T-helper 2 cell treated with Interferon-gamma antibody and Interleukin-4, amounts not matched to agents 5 μg/mL and 100 μg/mL, for 36 hours (primary cell): ENCODE measurements at regions not wholly inside any gene's neighbourhood (a gene's known extent, or its start where the extent isn't known, plus 50 kb on each side); places are given as distances from the start of the nearest gene placed in this dataset.

Source experiments
- DNase-seq: peaks from one replicate; pipeline ENCODE4 v3.0.0; 2021; ENCODE audit warnings: low spot score
- H3K27ac Mint-ChIP-seq: one replicate; pipeline ENCODE4 v1.8.0; 2021; ENCODE audit warnings: mild to moderate bottlenecking, mixed read lengths
- H3K27me3 Mint-ChIP-seq: one replicate; pipeline ENCODE4 v1.8.0; 2021; ENCODE audit warnings: low read depth, mixed read lengths
- H3K36me3 Mint-ChIP-seq: one replicate; pipeline ENCODE4 v1.8.0; 2021; ENCODE audit warnings: low read depth, mixed read lengths
- H3K4me1 Mint-ChIP-seq: one replicate; pipeline ENCODE4 v1.8.0; 2021; ENCODE audit warnings: low read depth, mixed read lengths
- H3K4me3 Mint-ChIP-seq: one replicate; pipeline ENCODE4 v1.8.0; 2022; ENCODE audit warnings: mild to moderate bottlenecking, moderate library complexity, mixed read lengths
- H3K9me3 Mint-ChIP-seq: one replicate; pipeline ENCODE4 v1.8.0; 2021; ENCODE audit warnings: mixed read lengths

DNA sequence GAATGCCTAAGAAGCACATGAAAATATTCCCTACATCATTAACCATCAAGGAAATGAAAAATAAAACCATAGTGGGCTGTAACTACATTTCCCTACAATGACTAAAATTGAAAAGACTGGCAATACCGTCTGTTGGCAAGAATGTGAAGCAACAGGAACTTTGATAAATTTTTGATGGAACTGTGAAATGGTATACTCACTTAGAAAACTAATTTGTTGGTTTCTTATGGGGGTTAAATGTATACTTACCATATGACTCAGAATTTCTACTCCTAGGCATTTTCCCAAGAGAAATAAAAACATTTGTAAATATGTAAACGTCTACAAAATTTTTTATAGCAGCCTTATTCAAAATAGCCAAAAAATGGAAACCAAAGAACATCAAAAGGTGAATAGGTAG, 121.4 kb upstream of the PLEKHA5 start:
- Mint-ChIP-seq H3K27me3 (no peaks in the 10 kb centered on the region), H3K4me3 (no peak overlapping the region), H3K27ac (no peak overlapping the region), H3K9me3 (peaks cover 3% of the 10 kb centered on the region), H3K36me3 (no peaks in the 10 kb centered on the region), H3K4me1 (no peaks in the 10 kb centered on the region)
- no peak for DNase-seq

DNA sequence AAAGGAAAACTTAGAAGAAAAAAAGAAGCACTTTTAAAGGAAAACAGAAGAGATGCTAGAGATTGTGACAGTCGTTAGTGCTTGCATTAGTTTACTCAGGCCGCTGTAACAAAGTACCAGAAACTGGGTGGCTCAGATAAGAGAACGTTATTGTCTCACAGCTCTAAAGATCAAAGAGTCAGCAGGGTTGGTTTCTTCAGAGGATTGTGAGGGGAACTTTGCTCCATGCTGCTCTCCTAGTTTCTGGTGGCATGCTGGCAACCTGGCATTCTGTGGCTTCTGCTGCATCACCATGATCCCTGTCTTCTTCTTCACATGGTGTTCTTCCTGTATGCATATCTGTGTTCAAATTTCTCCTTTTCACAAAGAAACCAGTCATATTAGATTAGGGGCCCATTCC, 119.4 kb upstream of the PLEKHA5 start:
- Mint-ChIP-seq H3K9me3 (peaks cover 3% of the 10 kb centered on the region), H3K4me3 (no peak overlapping the region), H3K4me1 (no peaks in the 10 kb centered on the region), H3K36me3 (no peaks in the 10 kb centered on the region), H3K27me3 (no peaks in the 10 kb centered on the region), H3K27ac (no peak overlapping the region)
- no peak for DNase-seq

DNA sequence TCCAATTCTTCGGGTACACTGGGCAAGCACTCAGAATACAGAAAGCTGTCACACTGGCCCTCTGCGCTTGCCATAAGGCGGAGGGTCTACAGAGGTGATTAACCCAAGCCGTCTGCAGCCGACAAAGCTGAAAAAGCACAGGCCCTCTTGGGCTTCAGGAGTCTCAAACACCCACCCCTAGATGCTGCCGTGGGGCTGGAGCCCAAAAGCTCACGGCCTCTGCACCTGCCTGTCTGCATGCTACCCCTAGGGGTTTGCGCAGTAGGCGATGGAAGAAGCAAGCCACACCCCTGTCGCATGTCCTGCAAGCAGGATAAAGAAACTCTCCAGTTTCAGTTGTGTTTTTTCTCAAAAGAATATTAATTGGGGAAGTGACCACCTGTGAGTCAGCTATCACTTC, 118.8 kb upstream of the PLEKHA5 start:
- Mint-ChIP-seq H3K9me3 (peaks cover 3% of the 10 kb centered on the region), H3K4me3 (no peak overlapping the region), H3K36me3 (no peaks in the 10 kb centered on the region), H3K27me3 (no peaks in the 10 kb centered on the region), H3K4me1 (no peaks in the 10 kb centered on the region), H3K27ac (no peak overlapping the region)
- DNase-seq, result no peak

GRCh38 chr12:19012965-19013364, 116.6 kb upstream of the PLEKHA5 start:
- Mint-ChIP-seq H3K36me3 (no peaks in the 10 kb centered on the region), H3K4me1 (no peaks in the 10 kb centered on the region), H3K27ac (no peak overlapping the region), H3K9me3 (peaks cover 3% of the 10 kb centered on the region), H3K4me3 (no peak overlapping the region), H3K27me3 (no peaks in the 10 kb centered on the region)
- DNase-seq, result no peak

DNA sequence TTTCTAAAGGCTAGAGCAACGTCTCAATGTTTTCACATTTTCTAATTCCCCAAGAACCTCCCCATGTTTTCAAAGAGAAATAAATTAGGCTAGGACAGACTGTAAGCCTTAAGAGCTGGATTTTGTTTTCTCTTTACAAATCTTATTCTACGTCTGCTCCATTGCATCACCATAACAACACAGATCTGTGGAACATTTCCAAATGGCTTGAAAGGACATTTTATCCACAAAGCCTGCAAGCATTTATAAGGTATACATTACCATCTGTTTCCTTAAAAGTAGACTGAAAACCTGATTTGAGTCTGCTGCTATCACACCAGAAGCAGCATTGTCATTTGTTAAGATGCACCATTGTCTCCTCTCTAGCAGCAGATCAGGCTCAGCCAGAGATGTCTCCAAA, 115.3 kb upstream of the PLEKHA5 start:
- H3K9me3 Mint-ChIP-seq, result peaks cover 3% of the 10 kb centered on the region
- no peak for DNase-seq
- H3K36me3 Mint-ChIP-seq, result no peaks in the 10 kb centered on the region
- H3K27me3 Mint-ChIP-seq, result no peaks in the 10 kb centered on the region
- H3K4me3 Mint-ChIP-seq, result no peak overlapping the region
- no peaks in the 10 kb centered on the region for H3K4me1 Mint-ChIP-seq
- H3K27ac Mint-ChIP-seq, result no peak overlapping the region

DNA sequence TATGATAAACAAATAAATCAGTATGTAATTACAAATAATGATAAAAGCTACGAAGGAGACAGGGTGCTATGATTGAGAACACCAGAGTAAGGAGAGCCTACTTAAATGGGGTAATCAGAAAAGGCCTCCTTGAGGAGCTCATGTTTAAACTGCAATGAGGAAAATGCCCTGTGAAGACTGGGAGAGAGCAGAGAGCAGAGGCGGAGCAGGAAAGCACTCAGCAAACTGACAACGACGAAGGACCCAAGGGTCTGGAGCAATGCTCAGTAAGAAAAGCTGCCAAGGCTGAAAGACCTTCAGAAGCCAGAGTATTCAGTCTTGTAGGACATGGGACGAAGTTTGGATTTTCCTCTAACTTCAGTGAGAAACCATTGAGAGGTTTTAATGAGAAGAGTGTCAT, 114.2 kb upstream of the PLEKHA5 start:
- Mint-ChIP-seq H3K36me3 (no peaks in the 10 kb centered on the region), H3K4me3 (no peak overlapping the region), H3K4me1 (no peaks in the 10 kb centered on the region), H3K27ac (no peak overlapping the region), H3K9me3 (peaks cover 3% of the 10 kb centered on the region), H3K27me3 (no peaks in the 10 kb centered on the region)
- no peak for DNase-seq

- DNase-seq, result no peak
- no peaks in the 10 kb centered on the region for H3K36me3 Mint-ChIP-seq
- no peak overlapping the region for H3K27ac Mint-ChIP-seq
- H3K27me3 Mint-ChIP-seq, result no peaks in the 10 kb centered on the region
- no peak overlapping the region for H3K4me3 Mint-ChIP-seq
- H3K4me1 Mint-ChIP-seq, result no peaks in the 10 kb centered on the region
- no peaks in the 10 kb centered on the region for H3K9me3 Mint-ChIP-seq
Measured at GRCh38 chr12:19018302-19018970, 111.1 kb upstream of the PLEKHA5 start.

GRCh38 chr12:19021240-19021639, 108.3 kb upstream of the PLEKHA5 start:
- H3K36me3 Mint-ChIP-seq, result no peaks in the 10 kb centered on the region
- H3K27ac Mint-ChIP-seq, result no peak overlapping the region
- H3K9me3 Mint-ChIP-seq, result no peaks in the 10 kb centered on the region
- H3K27me3 Mint-ChIP-seq, result no peaks in the 10 kb centered on the region
- H3K4me1 Mint-ChIP-seq, result no peaks in the 10 kb centered on the region
- DNase-seq, result no peak
- H3K4me3 Mint-ChIP-seq, result no peak overlapping the region

- Mint-ChIP-seq H3K36me3 (no peaks in the 10 kb centered on the region), H3K27ac (no peak overlapping the region), H3K9me3 (no peaks in the 10 kb centered on the region), H3K4me1 (no peaks in the 10 kb centered on the region), H3K27me3 (no peaks in the 10 kb centered on the region), H3K4me3 (no peak overlapping the region)
- no peak for DNase-seq
Measured at GRCh38 chr12:19021646-19022045, 107.9 kb upstream of the PLEKHA5 start.

GRCh38 chr12:19025582-19025981, 104.0 kb upstream of the PLEKHA5 start:
- Mint-ChIP-seq H3K9me3 (no peaks in the 10 kb centered on the region), H3K27ac (no peak overlapping the region), H3K27me3 (no peaks in the 10 kb centered on the region), H3K4me3 (no peak overlapping the region), H3K36me3 (no peaks in the 10 kb centered on the region), H3K4me1 (no peaks in the 10 kb centered on the region)
- no peak for DNase-seq

DNA sequence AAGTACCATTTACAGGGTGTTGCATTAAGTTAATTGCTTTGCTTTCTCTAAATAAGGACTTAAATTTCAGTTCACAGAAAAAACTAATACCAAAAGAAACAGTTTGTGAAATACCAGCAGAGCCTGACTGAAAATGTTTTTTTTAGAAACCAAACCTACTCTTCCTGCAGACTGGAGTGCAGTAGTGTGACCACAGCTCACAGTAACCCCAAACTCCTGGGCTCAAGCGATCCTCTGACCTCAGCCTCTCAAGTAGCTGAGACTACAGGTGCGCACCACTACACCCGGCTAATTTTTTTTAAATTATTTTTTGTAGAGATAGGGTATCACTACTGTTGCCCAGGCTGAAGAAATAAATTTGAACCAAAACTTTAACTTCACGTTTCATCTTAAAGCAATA, 103.5 kb upstream of the PLEKHA5 start:
- no peak overlapping the region for H3K4me3 Mint-ChIP-seq
- no peaks in the 10 kb centered on the region for H3K4me1 Mint-ChIP-seq
- H3K27ac Mint-ChIP-seq, result no peak overlapping the region
- H3K27me3 Mint-ChIP-seq, result no peaks in the 10 kb centered on the region
- no peak for DNase-seq
- no peaks in the 10 kb centered on the region for H3K36me3 Mint-ChIP-seq
- H3K9me3 Mint-ChIP-seq, result no peaks in the 10 kb centered on the region

GRCh38 chr12:19026614-19027488, 102.7 kb upstream of the PLEKHA5 start:
- no peak for DNase-seq
- Mint-ChIP-seq H3K9me3 (no peaks in the 10 kb centered on the region), H3K27me3 (no peaks in the 10 kb centered on the region), H3K36me3 (no peaks in the 10 kb centered on the region), H3K4me1 (no peaks in the 10 kb centered on the region), H3K4me3 (no peak overlapping the region), H3K27ac (no peak overlapping the region)

DNA sequence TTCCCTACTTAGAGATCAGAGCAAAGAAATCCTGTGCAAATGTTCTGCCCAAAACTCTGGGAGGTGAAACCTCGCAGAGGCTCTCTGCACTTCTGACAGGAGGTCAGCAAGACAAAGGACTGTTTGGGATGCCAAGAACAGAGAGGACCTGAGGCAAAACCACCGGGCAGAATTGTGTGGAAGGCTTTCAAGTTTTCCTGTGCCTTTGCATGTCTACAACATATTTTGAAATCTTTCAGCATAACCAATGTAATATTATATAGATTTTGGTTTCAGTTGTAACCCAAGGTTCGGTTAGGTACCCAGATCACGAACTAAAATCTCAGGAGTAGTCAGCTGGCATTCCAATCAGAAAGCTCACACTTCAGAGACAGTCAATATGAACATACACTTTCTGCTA, 99.4 kb upstream of the PLEKHA5 start:
- Mint-ChIP-seq H3K27me3 (no peaks in the 10 kb centered on the region), H3K4me3 (no peak overlapping the region)

GRCh38 chr12:19030603-19031002, 98.9 kb upstream of the PLEKHA5 start:
- DNase-seq, result no peak
- Mint-ChIP-seq H3K4me3 (no peak overlapping the region), H3K4me1 (no peaks in the 10 kb centered on the region), H3K9me3 (peaks cover 11% of the 10 kb centered on the region), H3K36me3 (no peaks in the 10 kb centered on the region), H3K27ac (no peak overlapping the region), H3K27me3 (no peaks in the 10 kb centered on the region)

More for the DNA sequence above, 99.4 kb upstream of the PLEKHA5 start:
- Mint-ChIP-seq H3K27ac (no peak overlapping the region), H3K9me3 (peaks cover 11% of the 10 kb centered on the region), H3K4me1 (no peaks in the 10 kb centered on the region), H3K36me3 (no peaks in the 10 kb centered on the region)
- no peak for DNase-seq
